NB4 (cell line): ENCODE measurements at regions not wholly inside any gene's neighbourhood (a gene's known extent, or its start where the extent isn't known, plus 50 kb on each side); places are given as distances from the start of the nearest gene placed in this dataset.

ENCODE experiments used
- DNase-seq: peaks from one replicate; pipeline ENCODE4 v3.0.0; 2010; ENCODE audit warnings: low read depth
- H3K4me3 ChIP-seq: one replicate; pipeline ENCODE4 v1.5.1; 2011; ENCODE audit warnings: mild to moderate bottlenecking, low read depth, low read length, moderate library complexity
- CTCF ChIP-seq: IDR thresholded peaks from one replicate; pipeline ENCODE4 v1.5.1; 2012; ENCODE audit warnings: low read depth, low read length
- MAX ChIP-seq: IDR thresholded peaks from 2 replicates; pipeline ENCODE4 v1.6.1; 2011; ENCODE audit warnings: low read depth, low read length
- MYC ChIP-seq: IDR thresholded peaks from 2 replicates; pipeline ENCODE4 v1.6.1; 2011; ENCODE audit warnings: low read depth, low read length
- POLR2A ChIP-seq: IDR thresholded peaks from 2 replicates; pipeline ENCODE4 v1.6.1; 2011; ENCODE audit warnings: mild to moderate bottlenecking; ENCODE audit not compliant: insufficient read length; ENCODE audit errors: extremely low read depth

- H3K4me3 ChIP-seq, result no peak overlapping the region
- DNase-seq, result no peak
- TF ChIP-seq MAX (no peak), CTCF (no peak), POLR2A (no peak), MYC (no peak)
These were observed 134.8 kb upstream of the ARHGAP5 start for GRCh38 chr14:31942166-31942841.

GRCh38 chr14:31943217-31943799 is 133.8 kb upstream of the ARHGAP5 start:
- H3K4me3 ChIP-seq, result no peak overlapping the region
- TF ChIP-seq MAX, result no peak
- TF ChIP-seq POLR2A, result no peak
- no peak for TF ChIP-seq MYC
- no peak for TF ChIP-seq CTCF
- DNase-seq, result no peak

DNA sequence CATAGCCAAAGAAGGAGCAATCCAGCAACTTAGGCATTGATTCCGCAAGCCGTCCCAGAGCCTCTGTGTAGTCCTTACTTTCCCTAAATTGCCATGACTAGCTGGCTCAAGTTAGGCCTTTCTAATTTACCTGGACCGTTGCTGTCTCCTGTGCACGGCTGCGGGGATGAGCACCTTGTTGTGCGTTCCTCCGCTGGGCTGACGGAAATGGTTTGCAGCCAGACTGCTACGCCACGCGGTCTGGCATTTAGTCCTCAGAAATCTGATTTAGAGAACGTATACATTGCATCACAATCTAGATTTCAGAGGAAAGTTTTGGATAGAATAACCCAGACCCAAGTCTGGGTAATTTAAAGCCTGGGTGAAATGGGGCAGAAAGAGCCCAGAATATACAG is 133.2 kb upstream of the ARHGAP5 start:
- DNase-seq, result no peak
- TF ChIP-seq MAX, result no peak
- TF ChIP-seq MYC, result no peak
- TF ChIP-seq POLR2A, result no peak
- no peak for TF ChIP-seq CTCF
- H3K4me3 ChIP-seq, result no peak overlapping the region

DNA sequence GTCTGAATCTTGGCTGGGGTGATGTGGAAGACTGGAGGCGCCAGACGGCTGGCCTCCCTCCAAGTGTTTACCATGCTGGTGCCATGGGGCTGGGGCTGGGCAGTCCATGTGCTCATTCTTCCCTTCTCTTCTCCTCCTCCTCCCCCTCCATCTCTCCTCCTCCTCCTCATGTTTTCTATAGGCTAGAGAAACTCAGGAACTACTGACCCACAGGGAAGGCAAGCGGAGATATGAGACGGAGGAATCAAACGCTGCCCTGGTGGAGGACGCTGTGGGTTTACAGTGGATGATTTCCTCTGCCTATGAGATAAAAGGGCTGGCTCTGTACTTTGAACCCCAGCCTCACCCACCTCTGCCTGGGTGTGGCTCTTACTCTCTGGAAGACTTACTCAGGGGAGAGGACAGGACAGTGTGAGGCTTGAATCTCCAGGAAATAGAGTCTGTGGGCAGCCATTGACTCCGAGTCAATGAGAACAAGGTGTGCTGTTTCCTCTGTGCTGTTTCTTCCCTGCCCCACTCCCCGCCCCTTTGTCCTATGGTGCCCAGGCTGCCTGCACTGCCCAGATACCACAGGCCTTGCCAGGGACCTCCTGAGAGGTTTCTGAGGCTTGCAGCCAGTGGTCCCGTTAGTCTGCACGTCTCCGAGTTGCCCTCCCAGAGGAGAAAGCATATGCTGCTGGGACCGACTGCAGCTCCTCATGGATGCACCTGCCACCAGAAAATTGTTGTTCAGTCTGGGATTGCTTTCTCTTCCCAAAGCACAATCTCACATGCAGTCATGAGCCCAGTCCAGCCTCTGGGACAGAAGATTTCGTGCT is 132.6 kb upstream of the ARHGAP5 start:
- no peak for DNase-seq
- no peak overlapping the region for H3K4me3 ChIP-seq
- TF ChIP-seq CTCF (no peak), MAX (no peak), MYC (no peak), POLR2A (no peak)

- DNase-seq, result no peak
- TF ChIP-seq MAX (no peak), POLR2A (no peak), CTCF (no peak), MYC (no peak)
- no peak overlapping the region for H3K4me3 ChIP-seq
These were observed 132.0 kb upstream of the ARHGAP5 start for GRCh38 chr14:31945074-31945613.
